ENCODE measurements at regions not wholly inside any gene's neighbourhood (a gene's known extent, or its start where the extent isn't known, plus 50 kb on each side); places are given as distances from the start of the nearest gene placed in this dataset.

- H3K4me2 ChIP-seq (ENCODE audit: insufficient read depth, low read length): no peak overlapping the region
- no peaks in the 10 kb centered on the region for H3K4me1 ChIP-seq (ENCODE audit: insufficient read depth, low read length)
- no peak overlapping the region for H3K9ac ChIP-seq (ENCODE audit: low read depth, low read length)
- no peaks in the 10 kb centered on the region for H3K9me3 ChIP-seq (ENCODE audit: insufficient read depth, low read length, severe bottlenecking)
- TF ChIP-seq, protein P1, sequence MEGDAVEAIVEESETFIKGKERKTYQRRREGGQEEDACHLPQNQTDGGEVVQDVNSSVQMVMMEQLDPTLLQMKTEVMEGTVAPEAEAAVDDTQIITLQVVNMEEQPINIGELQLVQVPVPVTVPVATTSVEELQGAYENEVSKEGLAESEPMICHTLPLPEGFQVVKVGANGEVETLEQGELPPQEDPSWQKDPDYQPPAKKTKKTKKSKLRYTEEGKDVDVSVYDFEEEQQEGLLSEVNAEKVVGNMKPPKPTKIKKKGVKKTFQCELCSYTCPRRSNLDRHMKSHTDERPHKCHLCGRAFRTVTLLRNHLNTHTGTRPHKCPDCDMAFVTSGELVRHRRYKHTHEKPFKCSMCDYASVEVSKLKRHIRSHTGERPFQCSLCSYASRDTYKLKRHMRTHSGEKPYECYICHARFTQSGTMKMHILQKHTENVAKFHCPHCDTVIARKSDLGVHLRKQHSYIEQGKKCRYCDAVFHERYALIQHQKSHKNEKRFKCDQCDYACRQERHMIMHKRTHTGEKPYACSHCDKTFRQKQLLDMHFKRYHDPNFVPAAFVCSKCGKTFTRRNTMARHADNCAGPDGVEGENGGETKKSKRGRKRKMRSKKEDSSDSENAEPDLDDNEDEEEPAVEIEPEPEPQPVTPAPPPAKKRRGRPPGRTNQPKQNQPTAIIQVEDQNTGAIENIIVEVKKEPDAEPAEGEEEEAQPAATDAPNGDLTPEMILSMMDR (IDR thresholded peaks at IDR 0.05; ENCODE audit: borderline replicate concordance, extremely low read depth, low read length, poor library complexity, severe bottlenecking): no peak
- no peak for TF ChIP-seq EZH2 (IDR thresholded peaks at IDR 0.05; ENCODE audit: borderline replicate concordance, low read depth, low read length, severe bottlenecking)
- H3K79me2 ChIP-seq (ENCODE audit: insufficient read depth, low read length): no peaks in the 10 kb centered on the region
- no peak overlapping the region for H3K4me3 ChIP-seq (ENCODE audit: low read depth in 1 of 2, low read length in 2 of 2)
- no peak overlapping the region for H3K27ac ChIP-seq (ENCODE audit: low read length)
- no peak overlapping the region for H2AFZ ChIP-seq (ENCODE audit: low read depth, low read length)
- DNase-seq: no peak
- no peaks in the 10 kb centered on the region for H4K20me1 ChIP-seq (ENCODE audit: insufficient read depth, low read length)
- no peak for ATAC-seq (ENCODE audit: insufficient read depth, low read depth)
- H3K36me3 ChIP-seq (ENCODE audit: insufficient read depth, low read length): no peaks in the 10 kb centered on the region
- peaks cover 7% of the 10 kb centered on the region for H3K27me3 ChIP-seq (ENCODE audit: insufficient read depth, low read length, poor library complexity)
Measured at GRCh38 chr2:217195016-217195415, 335.2 kb upstream of the TNP1 start.

DNA sequence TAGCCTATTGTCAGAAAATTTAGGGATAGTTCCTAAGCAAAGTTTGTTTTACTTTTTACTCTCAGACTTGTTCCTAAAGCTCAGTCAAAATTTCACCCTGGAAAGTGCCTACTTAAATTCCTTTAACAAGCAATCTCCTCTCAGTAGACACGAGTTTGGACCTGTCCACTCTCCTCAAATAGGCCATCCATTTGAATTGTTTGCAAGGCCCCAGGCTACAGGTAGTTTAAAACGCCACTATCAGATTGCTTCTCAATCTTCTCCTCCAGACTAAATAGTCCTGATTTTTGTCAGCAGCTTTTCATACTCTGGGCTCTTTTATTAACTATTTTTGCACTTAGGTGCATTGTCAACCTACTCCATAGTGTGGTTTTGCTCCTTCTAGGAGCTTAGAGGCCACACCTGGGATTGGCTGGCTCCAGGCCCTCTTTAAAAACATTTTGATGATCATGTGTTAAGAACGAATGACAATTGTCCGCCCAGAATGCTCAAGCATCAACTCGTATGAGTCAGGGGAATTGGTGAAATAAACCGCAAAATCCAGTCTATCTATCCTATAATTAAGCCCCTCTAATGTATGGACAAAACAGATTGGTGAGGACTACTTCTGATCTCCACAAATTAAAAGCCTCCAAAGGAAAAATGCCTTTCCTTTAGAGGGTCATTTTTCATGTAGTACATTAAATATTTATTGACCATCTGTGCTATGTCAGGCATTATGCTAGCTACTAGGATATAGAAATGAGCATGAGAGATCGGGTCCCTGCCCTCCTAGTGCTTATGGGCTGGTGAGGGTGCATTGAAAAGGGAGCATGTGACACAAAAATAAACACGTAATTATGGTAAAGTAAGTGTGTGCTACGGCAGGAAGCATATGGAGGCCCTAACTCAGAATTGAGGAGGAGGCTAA is 333.8 kb upstream of the TNP1 start:
- TF ChIP-seq, protein P1 (IDR thresholded peaks at IDR 0.05; ENCODE audit: borderline replicate concordance, extremely low read depth, low read length, poor library complexity, severe bottlenecking): no peak
- no peak for TF ChIP-seq EZH2 (IDR thresholded peaks at IDR 0.05; ENCODE audit: borderline replicate concordance, low read depth, low read length, severe bottlenecking)
- Histone ChIP-seq H3K27me3 (ENCODE audit: insufficient read depth, low read length, poor library complexity) (peaks cover 7% of the 10 kb centered on the region), H3K4me2 (ENCODE audit: insufficient read depth, low read length) (no peak overlapping the region), H3K36me3 (ENCODE audit: insufficient read depth, low read length) (no peaks in the 10 kb centered on the region), H3K79me2 (ENCODE audit: insufficient read depth, low read length) (no peaks in the 10 kb centered on the region), H3K9ac (ENCODE audit: low read depth, low read length) (no peak overlapping the region), H3K4me1 (ENCODE audit: insufficient read depth, low read length) (no peaks in the 10 kb centered on the region), H4K20me1 (ENCODE audit: insufficient read depth, low read length) (no peaks in the 10 kb centered on the region), H2AFZ (ENCODE audit: low read depth, low read length) (no peak overlapping the region), H3K4me3 (ENCODE audit: low read depth in 1 of 2, low read length in 2 of 2) (no peak overlapping the region), H3K27ac (ENCODE audit: low read length) (no peak overlapping the region), H3K9me3 (ENCODE audit: insufficient read depth, low read length, severe bottlenecking) (no peaks in the 10 kb centered on the region)
- DNase-seq (no peak), ATAC-seq (ENCODE audit: insufficient read depth, low read depth) (no peak)

DNA sequence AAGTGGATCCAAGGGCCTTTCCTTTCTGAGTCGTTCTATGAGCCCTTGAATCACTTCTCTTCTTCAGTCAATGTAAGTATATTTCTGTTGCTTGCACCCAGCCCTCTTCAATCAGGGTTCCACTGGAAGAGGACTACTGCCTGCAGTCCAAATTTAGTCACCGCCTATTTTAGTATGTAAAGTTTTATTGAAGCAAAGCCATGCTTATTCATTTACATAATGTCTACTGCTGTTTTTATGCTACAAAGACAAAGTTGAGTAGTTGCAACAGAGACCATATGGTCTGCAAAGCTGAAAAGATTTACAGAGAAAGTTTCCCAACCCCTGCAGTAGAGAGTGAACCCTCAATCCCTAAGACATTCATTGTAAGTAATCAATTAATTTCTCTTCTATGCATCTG is 332.5 kb upstream of the TNP1 start:
- no peak overlapping the region for H3K4me2 ChIP-seq (ENCODE audit: insufficient read depth, low read length)
- no peaks in the 10 kb centered on the region for H3K36me3 ChIP-seq (ENCODE audit: insufficient read depth, low read length)
- H3K27me3 ChIP-seq (ENCODE audit: insufficient read depth, low read length, poor library complexity): peaks cover 5% of the 10 kb centered on the region
- no peak overlapping the region for H2AFZ ChIP-seq (ENCODE audit: low read depth, low read length)
- TF ChIP-seq, protein P1 (IDR thresholded peaks at IDR 0.05; ENCODE audit: borderline replicate concordance, extremely low read depth, low read length, poor library complexity, severe bottlenecking): no peak
- no peak for TF ChIP-seq EZH2 (IDR thresholded peaks at IDR 0.05; ENCODE audit: borderline replicate concordance, low read depth, low read length, severe bottlenecking)
- ATAC-seq (ENCODE audit: insufficient read depth, low read depth) (no peak), DNase-seq (no peak)
- H3K9me3 ChIP-seq (ENCODE audit: insufficient read depth, low read length, severe bottlenecking): no peaks in the 10 kb centered on the region
- no peaks in the 10 kb centered on the region for H4K20me1 ChIP-seq (ENCODE audit: insufficient read depth, low read length)
- H3K4me1 ChIP-seq (ENCODE audit: insufficient read depth, low read length): no peaks in the 10 kb centered on the region
- H3K79me2 ChIP-seq (ENCODE audit: insufficient read depth, low read length): no peaks in the 10 kb centered on the region
- H3K9ac ChIP-seq (ENCODE audit: low read depth, low read length): no peak overlapping the region
- no peak overlapping the region for H3K4me3 ChIP-seq (ENCODE audit: low read depth in 1 of 2, low read length in 2 of 2)
- no peak overlapping the region for H3K27ac ChIP-seq (ENCODE audit: low read length)
